H1 (cell line): ENCODE measurements at regions not wholly inside any gene's neighbourhood (a gene's known extent, or its start where the extent isn't known, plus 50 kb on each side); places are given as distances from the start of the nearest gene placed in this dataset.

ENCODE experiments used
- CTCF ChIA-PET: fragments of 300-600 bp; sonication (Branson Sonifier 250); formaldehyde crosslinking; loops from one replicate; lab custom pipeline; 2021; ENCODE audit not compliant: partially characterized antibody; lab: Charles Lee
- POLR2A ChIA-PET: fragments of 300-600 bp; sonication (Branson Sonifier 250); formaldehyde crosslinking; loops from one replicate; lab custom pipeline; 2021; ENCODE audit warnings: inconsistent platforms; ENCODE audit not compliant: partially characterized antibody; lab: Charles Lee
- DNase-seq, 2 experiments: peaks; one replicate each; pipeline versions ENCODE4 v3.0.0 to v3.0.0-alpha.2; 2010 to 2022; ENCODE audit warnings: low spot score in 2 of 2, low read depth in 1 of 2, mixed read lengths in 1 of 2
- FAIRE-seq: peaks from 2 replicates; lab custom pipeline; 2011; peaks lifted over from hg19 to GRCh38; lab: Jason Lieb, UNC
- H2AFZ ChIP-seq: 2 replicates; pipeline ENCODE4 v1.8.1; 2012; ENCODE audit warnings: low read length, inconsistent platforms
- H2AK5ac ChIP-seq: 2 replicates; pipeline ENCODE4 v1.6.1; 2013; ENCODE audit warnings: low read depth, low read length
- H2BK120ac ChIP-seq: replicated peaks from 2 replicates; pipeline ENCODE3; 2013; ENCODE audit warnings: low read depth, low read length, inconsistent platforms
- H2BK12ac ChIP-seq: 2 replicates; pipeline ENCODE4 v1.6.1; 2013; ENCODE audit warnings: low read depth, low read length
- H2BK15ac ChIP-seq: 2 replicates; pipeline ENCODE4 v1.6.1; 2013; ENCODE audit warnings: low read length
- H2BK20ac ChIP-seq: 2 replicates; pipeline ENCODE4 v1.6.1; 2013; ENCODE audit warnings: low read length
- H2BK5ac ChIP-seq: 2 replicates; pipeline ENCODE4 v1.6.1; 2013; ENCODE audit warnings: low read depth, low read length
- H3K14ac ChIP-seq: 2 replicates; pipeline ENCODE4 v1.6.1; 2013; ENCODE audit warnings: inconsistent platforms; ENCODE audit not compliant: insufficient read length
- H3K18ac ChIP-seq: 2 replicates; pipeline ENCODE4 v1.6.1; 2013; ENCODE audit warnings: low read length; ENCODE audit errors: extremely low read depth
- H3K23ac ChIP-seq: 2 replicates; pipeline ENCODE4 v1.6.1; 2013; ENCODE audit warnings: inconsistent platforms; ENCODE audit not compliant: insufficient read length
- H3K23me2 ChIP-seq: 2 replicates; pipeline ENCODE4 v1.6.1; 2013; ENCODE audit warnings: low read depth, low read length
- H3K27ac ChIP-seq: 2 replicates; pipeline ENCODE4 v1.6.1; 2011; ENCODE audit warnings: low read depth, low read length, inconsistent platforms
- H3K27me3 ChIP-seq, 4 experiments: replicated peaks in 1 of 4; 1 replicate in 1 of 4; 2 replicates in 3 of 4; pipeline versions ENCODE4 v1.6.1 to v1.8.1; 2011 to 2013; ENCODE audit warnings: low read length in 3 of 4, mild to moderate bottlenecking in 3 of 4, inconsistent platforms in 2 of 4, mixed read lengths in 2 of 4, moderate library complexity in 1 of 4; ENCODE audit not compliant: control insufficient read depth in 3 of 4, insufficient read depth in 3 of 4; ENCODE audit errors: extremely low read depth in 1 of 4
- H3K36me3 ChIP-seq, 4 experiments: 2 replicates each; pipeline versions ENCODE4 v1.6.1 to v1.8.1; 2011 to 2013; ENCODE audit warnings: mild to moderate bottlenecking in 4 of 4, low read length in 3 of 4, moderate library complexity in 2 of 4, control low read depth in 1 of 4, inconsistent platforms in 1 of 4; ENCODE audit not compliant: insufficient read depth in 4 of 4, control insufficient read depth in 2 of 4
- H3K4ac ChIP-seq: replicated peaks from 2 replicates; pipeline ENCODE3; 2013; ENCODE audit warnings: low read length, low read depth, mixed read lengths, inconsistent platforms; ENCODE audit not compliant: insufficient read length
- H3K4me1 ChIP-seq, 4 experiments: replicated peaks in 1 of 4; 1 replicate in 1 of 4; 2 replicates in 3 of 4; pipeline versions ENCODE4 v1.6.1 to v1.8.1; 2011 to 2013; ENCODE audit warnings: low read length in 3 of 4, inconsistent platforms in 2 of 4, mixed read lengths in 1 of 4; ENCODE audit not compliant: insufficient read depth in 4 of 4, control insufficient read depth in 3 of 4
- H3K4me2 ChIP-seq, 2 experiments: 2 replicates each; pipeline versions ENCODE4 v1.6.1 to v1.8.1; 2011 to 2013; ENCODE audit warnings: low read depth in 2 of 2, low read length in 2 of 2, control low read depth in 1 of 2, inconsistent platforms in 1 of 2, mild to moderate bottlenecking in 1 of 2; ENCODE audit not compliant: insufficient read depth in 1 of 2
- H3K4me3 ChIP-seq, 4 experiments: fragments of 200-600, 300-600 bp in 1 of 4; sonication (generic), shearing (Covaris generic), sonication (Bioruptor Twin) in 1 of 4; 2 replicates each; pipeline versions ENCODE4 v1.5.1 to v1.8.1; 2011 to 2016; ENCODE audit warnings: low read length in 4 of 4, low read depth in 3 of 4, control low read depth in 2 of 4, inconsistent platforms in 2 of 4, mild to moderate bottlenecking in 2 of 4, mixed read lengths in 1 of 4, moderate library complexity in 1 of 4; ENCODE audit not compliant: insufficient read depth in 2 of 4; ENCODE audit errors: extremely low read depth in 1 of 4
- H3K56ac ChIP-seq: replicated peaks from 2 replicates; pipeline ENCODE3; 2013; ENCODE audit warnings: low read depth, mild to moderate bottlenecking, mixed read lengths, low read length, inconsistent platforms; ENCODE audit not compliant: insufficient read length
- H3K79me1 ChIP-seq: 2 replicates; pipeline ENCODE4 v1.6.1; 2013; ENCODE audit warnings: low read depth, low read length, control low read depth
- H3K79me2 ChIP-seq, 2 experiments: 2 replicates each; pipeline versions ENCODE4 v1.6.1 to v1.8.1; 2012 to 2013; ENCODE audit warnings: low read length in 2 of 2, mild to moderate bottlenecking in 2 of 2, inconsistent platforms in 1 of 2; ENCODE audit not compliant: insufficient read depth in 2 of 2, control insufficient read depth in 1 of 2
- H3K9ac ChIP-seq, 4 experiments: replicated peaks in 1 of 4; 1 replicate in 1 of 4; 2 replicates in 3 of 4; pipeline versions ENCODE4 v1.6.1 to v1.8.1; 2011 to 2013; ENCODE audit warnings: low read depth in 3 of 4, low read length in 3 of 4, control low read depth in 2 of 4, mild to moderate bottlenecking in 2 of 4, moderate library complexity in 2 of 4, inconsistent platforms in 1 of 4; ENCODE audit errors: extremely low read depth in 1 of 4
- H3K9me3 ChIP-seq, 2 experiments: 2 replicates each; pipeline versions ENCODE4 v1.6.1 to v1.8.1; 2012 to 2013; ENCODE audit warnings: mild to moderate bottlenecking in 2 of 2, moderate library complexity in 2 of 2, control low read depth in 1 of 2, inconsistent platforms in 1 of 2, low read depth in 1 of 2, low read length in 1 of 2, mixed read lengths in 1 of 2; ENCODE audit not compliant: insufficient read depth in 2 of 2
- H4K20me1 ChIP-seq, 2 experiments: replicated peaks in 1 of 2; 2 replicates each; pipeline versions ENCODE3 to v1.8.1; 2011 to 2013; ENCODE audit warnings: inconsistent platforms in 2 of 2, low read length in 2 of 2, mild to moderate bottlenecking in 1 of 2; ENCODE audit not compliant: insufficient read depth in 2 of 2, control insufficient read depth in 1 of 2
- H4K5ac ChIP-seq: 2 replicates; pipeline ENCODE4 v1.6.1; 2013; ENCODE audit warnings: low read length, low read depth, mixed read lengths, inconsistent platforms; ENCODE audit not compliant: insufficient read length
- H4K8ac ChIP-seq: 2 replicates; pipeline ENCODE4 v1.8.0; 2013; ENCODE audit warnings: mild to moderate bottlenecking, moderate library complexity, low read length, inconsistent platforms; ENCODE audit not compliant: insufficient read depth; ENCODE audit errors: extremely low read depth
- H4K91ac ChIP-seq: replicated peaks from 2 replicates; pipeline ENCODE3; 2013; ENCODE audit warnings: low read length, mixed read lengths, inconsistent platforms; ENCODE audit not compliant: insufficient read length
- BRCA1 ChIP-seq: IDR thresholded peaks from 2 replicates; pipeline ENCODE4 v1.6.1; 2012; ENCODE audit warnings: low read depth, low read length, improper control_type of control experiment
- CTBP2 ChIP-seq: IDR thresholded peaks from 2 replicates; pipeline ENCODE4 v1.7.0; 2011; ENCODE audit warnings: borderline replicate concordance, mild to moderate bottlenecking, moderate library complexity, mixed read lengths, low read length; ENCODE audit not compliant: insufficient read depth, insufficient read length
- EP300 ChIP-seq, 2 experiments: IDR thresholded peaks; 1 replicate in 1 of 2; 2 replicates in 1 of 2; pipeline ENCODE4 v1.6.1; 2011 to 2012; ENCODE audit warnings: low read depth in 2 of 2, low read length in 2 of 2, mild to moderate bottlenecking in 2 of 2, borderline replicate concordance in 1 of 2, inconsistent platforms in 1 of 2, moderate library complexity in 1 of 2
- MAFK ChIP-seq: IDR thresholded peaks from 2 replicates; pipeline ENCODE4 v1.6.1; 2012; ENCODE audit warnings: low read depth, mild to moderate bottlenecking, improper control_type of control experiment, low read length
- RAD21 ChIP-seq, 2 experiments: IDR thresholded peaks in 1 of 2; conservative IDR thresholded peaks in 1 of 2; 2 replicates each; pipeline ENCODE4 v1.6.1; 2011; ENCODE audit warnings: low read depth in 2 of 2, low read length in 2 of 2, improper control_type of control experiment in 1 of 2, inconsistent platforms in 1 of 2, mild to moderate bottlenecking in 1 of 2, moderate library complexity in 1 of 2
- TBP ChIP-seq: IDR thresholded peaks from 2 replicates; pipeline ENCODE4 v1.6.1; 2011; ENCODE audit warnings: low read depth, low read length, improper control_type of control experiment
- WGBS, 2 experiments: shearing (Covaris generic) in 1 of 2; methylation state at CpG; one replicate each; pipeline versions ENCODE4 v1.1.6 to v1.1.7; 2013 to 2015; ENCODE audit warnings: low lambda C conversion rate in 2 of 2, mixed read lengths in 2 of 2, inconsistent platforms in 1 of 2, low coverage in 1 of 2, missing lambda C conversion rate in 1 of 2; ENCODE audit not compliant: insufficient replicate concordance in 2 of 2, insufficient coverage in 1 of 2, insufficient read length in 1 of 2; ENCODE audit errors: extremely low coverage in 1 of 2, missing lambda C conversion rate in 1 of 2; 5-methylcytosine and 5-hydroxymethylcytosine counted together
- TF ChIP-seq, protein P1 (sequence below), 3 experiments: IDR thresholded peaks; 1 replicate in 2 of 3; 2 replicates in 1 of 3; pipeline versions ENCODE4 v1.5.1 to v1.6.1; 2011; ENCODE audit warnings: low read length in 3 of 3, mild to moderate bottlenecking in 3 of 3, inconsistent platforms in 2 of 3, low read depth in 1 of 3, moderate library complexity in 1 of 3; ENCODE audit not compliant: insufficient read depth in 1 of 3; ENCODE audit errors: control extremely low read depth in 1 of 3
- TF ChIP-seq, protein P2 (sequence below): IDR thresholded peaks from 2 replicates; pipeline ENCODE4 v1.6.1; 2012; ENCODE audit warnings: inconsistent platforms

DNA sequence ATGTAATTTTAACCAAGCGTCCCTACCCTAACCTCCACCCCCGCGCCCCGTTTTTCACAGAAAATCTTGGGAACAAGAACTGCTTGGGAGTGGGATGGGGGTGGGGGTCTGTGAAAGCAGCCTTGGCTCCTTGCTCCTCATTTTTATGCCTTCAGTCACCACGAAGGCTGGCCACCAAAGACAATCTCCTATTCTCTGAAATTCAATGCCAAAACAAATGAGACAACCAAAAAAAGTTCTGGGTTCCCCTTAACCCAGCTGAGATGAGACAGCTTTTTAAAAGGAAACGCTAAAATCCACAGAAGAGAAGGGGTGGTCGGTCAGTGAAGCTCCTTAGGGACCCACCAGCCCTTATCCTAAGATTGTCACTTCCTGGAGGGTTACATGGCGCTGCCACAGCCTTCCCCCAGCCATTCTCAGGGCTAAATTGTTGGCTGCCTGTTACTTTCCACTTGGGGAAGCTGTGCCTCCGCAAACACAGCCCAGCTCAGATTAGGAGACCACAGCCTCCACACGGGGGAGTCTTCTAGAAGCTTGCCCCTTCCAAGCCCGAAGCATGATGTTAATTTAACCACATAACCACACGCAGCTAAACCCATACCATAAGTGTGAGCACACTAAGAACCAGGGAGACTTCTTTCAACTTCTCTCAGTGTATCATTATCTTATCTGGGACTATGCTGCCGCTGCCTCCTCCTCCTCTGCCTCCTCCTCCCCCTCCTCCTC, 136.3 kb downstream of the FOXD1 start:
- no peaks in the 10 kb centered on the region for H3K79me2 ChIP-seq
- H4K20me1 ChIP-seq = no peaks in the 10 kb centered on the region
- H2BK15ac ChIP-seq = no peak overlapping the region; the same call in 1 of the 2 replicates
- no peak overlapping the region for H2BK120ac ChIP-seq
- no peak overlapping the region for H3K18ac ChIP-seq
- POLR2A ChIA-PET = no interaction called here
- H2BK5ac ChIP-seq = no peak overlapping the region
- H3K4me3 ChIP-seq = peak overlapping the region in 1 of 4 experiments; percentile 58; a peak in 2 of 8 replicates
- no peak for FAIRE-seq
- H3K4me2 ChIP-seq = peak overlapping the region; percentile 88 to 93
- H3K9me3 ChIP-seq = no peaks in the 10 kb centered on the region
- no peak overlapping the region for H2AK5ac ChIP-seq
- no peak overlapping the region for H4K5ac ChIP-seq
- 29% methylated on average over 12 of the region's 13 CpGs; no CpG with 5 or more reads in 1 of the 2 experiments for WGBS, 2 experiments
- 0 out of 2 replicates have a peak overlapping the region, but pooled peaks have one; percentile 44 for H2BK20ac ChIP-seq
- H3K23me2 ChIP-seq = peaks cover 4% of the 10 kb centered on the region
- no peak overlapping the region for H3K56ac ChIP-seq
- no peak overlapping the region for H3K14ac ChIP-seq
- H3K4ac ChIP-seq = no peak overlapping the region
- H3K4me1 ChIP-seq = peaks cover 0 to 10% (median 3%) of the 10 kb centered on the region in 4 experiments; a peak in 4 of 7 replicates
- no peaks in the 10 kb centered on the region for H3K36me3 ChIP-seq
- H4K8ac ChIP-seq = no peak overlapping the region
- H3K27me3 ChIP-seq = peaks cover 8 to 48% (median 39%) of the 10 kb centered on the region in 4 experiments
- H3K23ac ChIP-seq = no peak overlapping the region
- H3K27ac ChIP-seq = no peak overlapping the region
- no peaks in the 10 kb centered on the region for H3K79me1 ChIP-seq
- 0 out of 2 replicates have a peak overlapping the region, but pooled peaks have one; percentile 9 for H2BK12ac ChIP-seq
- no peak overlapping the region for H2AFZ ChIP-seq
- CTCF ChIA-PET = interaction anchor here (0.8 to 4.6 kb wide), 14 partner anchors 9 to 224 kb away, joined by 3 to 28 read pairs (median 4); no protein-coding TSS in a partner anchor
- H4K91ac ChIP-seq = no peak overlapping the region
- no peak overlapping the region for H3K9ac ChIP-seq
- no peak for DNase-seq
- no peak for TF ChIP-seq CTBP2
- TF ChIP-seq, protein P1, sequence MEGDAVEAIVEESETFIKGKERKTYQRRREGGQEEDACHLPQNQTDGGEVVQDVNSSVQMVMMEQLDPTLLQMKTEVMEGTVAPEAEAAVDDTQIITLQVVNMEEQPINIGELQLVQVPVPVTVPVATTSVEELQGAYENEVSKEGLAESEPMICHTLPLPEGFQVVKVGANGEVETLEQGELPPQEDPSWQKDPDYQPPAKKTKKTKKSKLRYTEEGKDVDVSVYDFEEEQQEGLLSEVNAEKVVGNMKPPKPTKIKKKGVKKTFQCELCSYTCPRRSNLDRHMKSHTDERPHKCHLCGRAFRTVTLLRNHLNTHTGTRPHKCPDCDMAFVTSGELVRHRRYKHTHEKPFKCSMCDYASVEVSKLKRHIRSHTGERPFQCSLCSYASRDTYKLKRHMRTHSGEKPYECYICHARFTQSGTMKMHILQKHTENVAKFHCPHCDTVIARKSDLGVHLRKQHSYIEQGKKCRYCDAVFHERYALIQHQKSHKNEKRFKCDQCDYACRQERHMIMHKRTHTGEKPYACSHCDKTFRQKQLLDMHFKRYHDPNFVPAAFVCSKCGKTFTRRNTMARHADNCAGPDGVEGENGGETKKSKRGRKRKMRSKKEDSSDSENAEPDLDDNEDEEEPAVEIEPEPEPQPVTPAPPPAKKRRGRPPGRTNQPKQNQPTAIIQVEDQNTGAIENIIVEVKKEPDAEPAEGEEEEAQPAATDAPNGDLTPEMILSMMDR (IDR thresholded peaks at IDR 0.05; ENCODE audit: control extremely low read depth in 1 of 3, insufficient read depth in 1 of 3, low read depth in 1 of 3, low read length in 3 of 3) = peak in 2 of 3 experiments; percentile 42 to 59; a peak in 3 of 4 replicates
- TF ChIP-seq, protein P2, sequence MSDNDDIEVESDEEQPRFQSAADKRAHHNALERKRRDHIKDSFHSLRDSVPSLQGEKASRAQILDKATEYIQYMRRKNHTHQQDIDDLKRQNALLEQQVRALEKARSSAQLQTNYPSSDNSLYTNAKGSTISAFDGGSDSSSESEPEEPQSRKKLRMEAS = 0 out of 2 replicates have a peak, but pooled peaks have one; percentile 8
- no peak for TF ChIP-seq MAFK
- TF ChIP-seq EP300 (IDR thresholded peaks at IDR 0.05; ENCODE audit: borderline replicate concordance in 1 of 2, low read depth in 2 of 2, low read length in 2 of 2) = no peak
- no peak for TF ChIP-seq TBP
- TF ChIP-seq BRCA1 = no peak
- TF ChIP-seq RAD21 (IDR thresholded peaks at IDR 0.05 in 1 of 2, conservative IDR thresholded peaks at IDR 0.05 in 1 of 2; ENCODE audit: low read depth in 2 of 2, low read length in 2 of 2) = peak; percentile 39 to 51; a peak in 3 of 4 replicates
